ENCODE measurements at regions not wholly inside any gene's neighbourhood (a gene's known extent, or its start where the extent isn't known, plus 50 kb on each side); places are given as distances from the start of the nearest gene placed in this dataset.

DNA sequence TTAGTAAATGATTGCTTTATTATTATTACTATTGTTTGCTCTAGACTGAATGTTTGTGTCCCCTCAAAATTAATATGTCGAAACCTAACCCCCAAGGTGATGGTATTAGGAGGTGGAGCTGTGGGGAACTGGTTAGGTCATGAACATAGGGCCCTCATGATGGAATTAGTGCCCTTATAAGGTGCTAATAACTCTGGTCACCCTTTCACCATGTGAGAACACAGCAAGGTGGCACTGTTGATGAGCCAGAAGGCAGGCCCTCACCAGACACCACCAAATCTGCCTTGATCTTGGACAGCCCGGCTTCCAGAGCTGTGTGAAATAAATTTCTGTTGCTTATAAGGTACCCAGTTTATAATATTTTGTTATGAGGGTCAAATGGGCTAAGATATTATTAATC lies 95.8 kb downstream of the BDNF start:
- no peak for DNase-seq

DNA sequence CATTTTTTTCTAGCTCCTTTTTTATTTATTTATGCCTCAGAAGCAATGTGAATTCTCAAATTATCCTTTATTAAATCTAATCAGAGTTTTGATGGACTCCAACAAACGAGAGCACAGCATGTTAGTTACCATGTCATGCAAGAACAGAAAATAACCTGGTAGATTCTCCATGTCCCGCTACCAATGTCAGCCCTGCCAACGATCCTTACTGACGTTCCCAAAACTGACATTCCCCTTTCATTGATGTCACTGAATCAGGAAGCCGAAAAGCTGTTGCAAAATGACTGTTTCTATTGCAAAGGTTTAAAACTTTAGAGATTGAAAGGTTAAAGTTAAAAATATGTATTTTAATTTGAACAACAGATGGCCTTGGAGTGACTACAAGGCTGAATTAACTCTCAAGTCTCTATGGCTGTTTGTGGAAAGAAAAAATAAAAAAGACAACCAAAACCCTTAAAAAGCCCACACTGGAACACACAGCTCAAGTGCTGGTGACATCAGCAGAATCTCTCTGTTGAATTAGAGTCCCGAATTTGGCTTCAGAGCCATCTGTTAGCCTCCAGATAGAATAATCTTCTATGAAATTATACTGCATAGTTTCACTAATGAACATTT lies 96.8 kb downstream of the BDNF start:
- DNase-seq, result no peak

DNA sequence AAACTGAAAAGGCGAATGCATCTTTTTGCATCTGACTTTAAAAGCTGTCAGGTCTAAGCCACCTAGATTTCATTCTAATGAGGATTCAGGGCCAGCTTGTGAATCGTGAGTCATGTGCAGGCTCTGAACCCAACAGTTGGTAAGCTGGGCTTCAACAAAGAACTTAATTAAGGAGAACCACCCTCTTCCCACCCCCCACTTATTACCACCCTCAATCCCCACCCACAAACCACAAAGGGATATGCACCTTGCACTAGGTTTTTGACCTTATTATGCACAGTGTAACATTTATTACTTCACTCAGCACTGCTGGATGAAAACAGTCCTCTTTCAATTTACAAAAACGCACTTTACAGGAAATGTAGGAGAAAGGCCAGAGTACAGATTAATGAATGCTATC lies 94.1 kb upstream of the LIN7C start:
- DNase-seq, result peak; percentile 30 to 62

DNA sequence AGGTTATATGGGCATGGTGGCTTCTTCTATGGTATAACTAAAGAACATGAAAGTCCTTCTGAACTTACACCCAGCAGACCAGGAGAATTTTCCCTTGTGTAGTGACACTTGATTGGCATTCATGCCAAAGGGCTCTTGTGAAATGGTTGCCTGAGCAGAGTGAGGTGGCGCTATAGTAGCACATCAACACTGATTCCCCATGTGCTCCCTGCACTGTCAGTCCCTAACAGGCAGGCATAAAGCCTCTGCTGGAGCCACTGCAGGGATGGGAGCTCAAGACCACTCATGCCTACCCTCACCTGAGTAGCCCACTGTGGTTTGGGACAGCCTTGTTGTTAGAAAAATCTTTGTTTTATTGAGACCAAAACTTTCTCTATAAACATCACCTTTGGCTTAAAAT lies 92.6 kb upstream of the LIN7C start:
- DNase-seq, result peak in 1 of 2 experiments; percentile 8

DNA sequence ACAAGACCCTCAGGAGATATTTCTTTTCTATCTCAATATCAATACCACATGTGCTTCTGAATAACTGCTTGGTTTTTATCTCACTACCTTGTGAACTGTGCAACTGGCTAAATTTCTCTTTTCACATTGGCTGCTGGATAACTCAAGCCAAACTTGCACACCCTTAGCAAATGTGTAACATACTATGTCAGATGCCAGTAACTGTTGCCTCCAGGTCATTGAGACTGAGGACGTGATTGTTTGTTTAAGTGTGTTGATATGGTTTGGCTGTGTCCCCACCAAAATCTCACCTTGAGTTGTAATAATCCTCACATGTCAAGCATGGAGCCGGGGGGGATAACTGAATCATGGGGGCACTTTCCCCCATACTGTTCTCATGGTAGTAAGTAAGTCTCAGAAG lies 90.2 kb upstream of the LIN7C start:
- no peak for DNase-seq

DNA sequence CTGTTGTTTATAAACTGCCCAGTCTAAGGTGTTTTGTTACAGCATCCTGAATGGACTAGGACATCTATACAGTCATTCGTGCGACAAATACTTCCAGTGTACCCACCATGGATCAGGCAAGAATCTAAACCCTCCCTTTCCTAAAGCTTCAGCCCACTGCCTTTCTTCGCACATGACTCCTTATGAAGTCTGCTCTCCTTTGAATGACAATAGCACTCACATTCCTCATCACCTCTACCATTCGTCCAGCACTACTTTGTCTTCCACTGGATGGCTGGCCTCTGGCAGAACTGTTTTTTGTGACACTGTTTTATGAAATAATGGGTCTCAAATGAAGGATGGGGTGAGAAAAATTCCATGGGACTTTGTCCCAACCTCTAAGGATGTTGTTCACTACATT lies 89.8 kb upstream of the LIN7C start:
- no peak for DNase-seq

DNA sequence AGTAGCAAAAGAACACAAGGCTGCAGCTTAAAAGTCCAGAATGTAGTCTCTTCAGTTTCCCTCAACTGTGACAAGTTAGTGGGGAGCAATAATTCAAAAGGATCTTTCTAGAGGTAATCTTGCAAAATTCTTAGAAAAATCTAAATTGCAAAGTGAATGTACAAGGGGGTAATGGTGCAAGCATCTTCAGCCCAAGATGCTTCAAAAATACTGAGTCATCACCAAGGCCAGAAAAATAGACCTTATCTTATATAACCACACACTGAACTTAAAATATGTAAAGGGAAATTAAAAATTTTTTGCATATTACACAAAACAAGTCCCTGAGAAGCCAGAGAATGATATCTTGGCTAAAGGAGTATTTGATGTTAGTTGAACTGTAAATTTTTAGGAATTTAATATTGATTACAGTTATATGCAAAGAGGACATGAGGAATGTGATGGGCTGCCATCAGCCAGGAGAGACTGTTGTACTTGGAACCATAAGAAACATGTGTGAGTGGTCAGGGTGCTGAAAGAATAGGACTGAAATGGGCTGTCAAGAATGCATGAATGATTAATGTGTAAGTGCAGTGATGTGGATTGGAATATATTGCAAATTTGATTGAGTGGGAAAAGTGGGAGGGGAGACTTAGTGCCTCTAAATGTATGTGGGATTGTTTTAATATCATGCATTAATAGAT lies 85.7 kb upstream of the LIN7C start:
- DNase-seq, result no peak

DNA sequence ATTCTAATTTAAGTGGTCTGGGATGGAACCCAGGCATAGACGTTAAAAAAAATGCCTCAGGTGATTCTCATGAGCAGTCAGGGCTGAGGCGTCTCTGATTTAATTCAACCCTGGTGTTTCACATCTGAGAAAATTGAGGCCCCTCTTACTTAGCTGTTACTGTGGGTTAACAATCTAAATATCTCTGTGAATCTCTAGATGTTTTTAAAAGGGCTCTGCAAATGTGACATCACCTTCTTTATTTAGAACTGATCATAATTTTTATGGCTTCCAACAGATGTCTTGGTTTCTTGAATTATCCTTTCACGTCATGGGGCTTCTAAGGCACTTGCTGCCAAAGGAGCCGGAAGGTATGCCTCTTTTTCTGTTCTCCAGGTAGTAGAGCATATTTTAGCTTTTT lies 76.1 kb upstream of the LIN7C start:
- no peak for DNase-seq

DNA sequence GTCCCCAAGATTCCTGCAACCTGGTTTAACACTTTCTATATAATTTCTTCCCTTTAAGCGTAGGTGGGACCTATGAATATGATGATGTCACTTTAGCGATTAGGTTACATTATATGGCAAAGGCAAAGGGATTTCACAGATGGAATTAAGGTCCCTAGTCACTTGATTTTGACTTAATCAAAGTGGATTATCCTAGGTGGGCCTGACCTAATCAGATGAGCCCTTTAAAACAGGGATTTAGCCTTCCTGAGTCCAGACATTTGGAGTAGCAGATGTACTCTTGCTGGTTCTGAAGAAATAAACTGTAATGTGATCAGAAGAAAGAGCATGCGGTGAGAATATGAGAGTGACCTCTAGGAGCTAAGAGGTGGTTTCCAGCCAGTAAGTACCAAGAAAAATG lies 67.8 kb upstream of the LIN7C start:
- DNase-seq, result no peak

DNA sequence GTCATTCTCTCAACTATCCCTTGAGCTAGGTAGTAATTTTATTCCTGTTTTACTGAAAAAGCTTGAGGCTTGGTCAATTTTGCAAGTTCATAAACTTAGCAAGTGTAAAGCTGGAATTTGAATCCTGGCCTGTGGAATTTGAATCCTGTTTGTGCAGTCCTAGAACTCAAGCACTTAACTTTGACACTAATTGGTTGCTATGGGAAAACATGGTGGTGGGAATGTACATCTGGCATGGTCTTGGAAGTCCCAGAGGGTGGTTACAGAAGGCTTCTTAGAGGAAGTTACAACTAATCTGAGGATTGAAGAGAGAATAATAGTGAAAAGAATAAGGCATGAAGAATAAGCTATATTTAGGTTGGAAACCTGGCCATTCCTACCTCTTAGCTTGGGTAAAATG lies 66.5 kb upstream of the LIN7C start:
- no peak for DNase-seq

DNA sequence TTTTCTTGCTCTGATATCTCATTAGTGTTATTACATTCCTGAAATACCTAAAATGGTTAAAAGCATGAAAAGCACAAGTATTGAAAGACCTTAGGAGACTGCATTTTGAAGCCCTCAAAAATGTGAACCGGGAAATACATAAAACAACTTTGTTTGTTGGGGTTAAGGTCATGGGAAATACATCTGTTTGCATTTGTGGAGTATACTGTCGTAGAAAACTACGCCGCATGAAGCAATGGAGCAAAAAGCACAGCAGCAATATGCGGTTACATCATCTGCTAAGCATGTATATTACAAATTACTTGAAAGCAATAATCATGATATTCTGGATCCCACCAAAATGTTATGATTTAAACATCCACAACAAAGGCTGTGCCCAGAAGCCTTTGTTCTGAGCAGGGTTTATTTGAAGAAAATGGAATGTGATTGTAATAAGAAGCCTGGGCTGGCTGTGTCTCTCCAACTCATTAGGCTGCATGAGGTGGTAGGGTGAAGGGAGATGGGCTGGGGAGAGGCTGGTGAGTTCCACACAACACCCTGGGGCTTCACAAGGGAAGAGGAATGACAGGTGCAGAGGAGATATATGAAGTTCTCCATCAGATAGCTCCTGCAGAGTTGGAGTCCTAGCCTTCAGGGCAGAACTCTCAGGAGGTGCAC lies 64.7 kb upstream of the LIN7C start:
- no peak for DNase-seq

DNA sequence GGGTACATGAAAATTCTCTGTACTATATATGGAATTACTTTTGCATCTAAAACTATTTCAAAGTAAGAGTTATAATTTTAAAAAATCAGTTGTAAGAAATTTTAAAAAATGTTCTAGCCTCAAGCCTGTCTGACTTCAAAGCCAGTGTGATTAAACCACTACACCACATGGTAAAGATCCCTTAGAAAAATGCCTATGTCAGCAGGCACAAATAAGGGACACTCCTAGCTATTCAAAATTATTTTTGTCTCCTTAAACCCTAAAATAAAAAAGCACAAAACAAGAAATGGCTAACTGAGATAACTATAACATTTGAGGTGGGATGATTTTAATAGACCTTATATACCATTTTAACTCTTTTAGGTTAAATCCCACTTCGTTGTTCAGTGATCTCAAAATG lies 64.0 kb upstream of the LIN7C start:
- no peak for DNase-seq

DNA sequence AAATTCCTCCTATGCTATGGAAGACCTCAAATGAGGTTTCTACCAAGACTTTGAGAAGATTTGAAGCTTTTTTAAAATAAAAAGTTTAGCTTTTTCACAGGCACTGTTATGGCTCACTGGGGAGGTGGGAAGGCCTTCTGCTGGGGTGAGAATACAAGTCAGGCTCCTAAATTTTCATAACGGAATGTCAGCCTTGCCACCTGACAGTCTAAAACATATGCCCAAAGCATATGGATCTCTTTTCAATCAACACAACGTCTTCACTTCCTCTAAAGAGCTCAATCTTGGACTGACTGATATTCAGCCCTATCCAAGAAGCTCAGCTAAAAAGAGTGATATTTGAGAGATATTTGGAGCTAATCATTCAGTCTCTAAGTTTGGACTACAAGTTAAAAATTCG lies 57.1 kb upstream of the LIN7C start:
- no peak for DNase-seq

DNA sequence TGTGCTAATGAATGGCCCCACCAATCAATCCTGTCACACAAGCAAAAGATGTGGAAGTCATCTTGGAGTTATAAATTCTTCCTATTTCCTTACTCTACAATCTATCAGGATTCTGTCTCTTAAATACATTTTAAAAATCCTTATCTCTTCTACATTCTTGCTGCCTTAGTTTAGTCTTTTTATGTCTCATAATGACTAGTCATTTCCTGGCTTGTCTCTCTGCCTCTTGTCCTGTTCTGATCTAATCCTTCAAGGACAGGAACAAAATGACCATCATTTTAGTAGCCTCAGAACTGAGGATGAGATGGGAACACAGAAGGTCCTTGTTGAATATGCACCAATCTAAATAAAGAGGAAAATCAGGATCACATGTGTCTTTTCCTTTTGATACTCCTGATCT lies 56.6 kb upstream of the LIN7C start:
- no peak for DNase-seq

DNA sequence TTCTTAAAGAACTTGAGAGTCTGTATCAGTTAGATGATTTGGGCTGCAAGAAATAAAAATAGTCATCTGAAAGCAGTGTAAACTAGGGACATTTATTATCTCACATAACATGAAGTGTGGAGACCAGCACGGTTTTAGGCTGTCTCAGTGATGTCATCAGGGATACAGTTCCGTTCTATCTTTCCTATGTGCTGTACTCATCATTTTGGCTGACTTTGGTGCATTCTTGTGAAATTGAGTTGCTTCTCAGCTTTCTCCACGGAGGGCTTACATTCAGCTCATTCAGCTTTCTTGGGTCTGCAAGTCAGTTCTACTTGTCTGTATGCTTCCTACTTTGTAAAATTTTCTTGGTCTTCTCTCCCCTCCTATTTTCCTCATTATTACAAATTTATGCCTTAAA lies 51.8 kb upstream of the LIN7C start:
- DNase-seq, result no peak

DNA sequence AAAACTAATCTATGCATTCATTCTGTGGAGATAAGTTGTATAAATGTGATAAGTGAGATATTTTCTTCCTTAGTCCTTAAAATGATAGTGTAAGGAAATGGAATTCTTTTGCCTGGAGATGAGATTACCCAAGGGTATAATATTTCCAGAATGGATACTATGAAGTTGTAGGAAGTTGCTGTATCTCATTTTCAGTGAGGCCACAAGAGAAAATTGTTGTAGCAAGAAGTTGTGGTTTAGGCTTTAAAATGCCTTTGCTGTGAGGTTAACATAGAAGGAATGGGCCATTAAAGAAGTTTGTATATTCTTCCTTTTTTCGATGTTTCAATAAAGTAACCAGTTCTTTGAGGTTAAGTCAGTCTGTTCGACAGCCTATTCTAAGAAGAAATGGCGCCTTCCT lies 50.7 kb upstream of the LIN7C start:
- DNase-seq, result no peak
